ENCODE measurements at regions not wholly inside any gene's neighbourhood (a gene's known extent, or its start where the extent isn't known, plus 50 kb on each side); places are given as distances from the start of the nearest gene placed in this dataset.

DNA sequence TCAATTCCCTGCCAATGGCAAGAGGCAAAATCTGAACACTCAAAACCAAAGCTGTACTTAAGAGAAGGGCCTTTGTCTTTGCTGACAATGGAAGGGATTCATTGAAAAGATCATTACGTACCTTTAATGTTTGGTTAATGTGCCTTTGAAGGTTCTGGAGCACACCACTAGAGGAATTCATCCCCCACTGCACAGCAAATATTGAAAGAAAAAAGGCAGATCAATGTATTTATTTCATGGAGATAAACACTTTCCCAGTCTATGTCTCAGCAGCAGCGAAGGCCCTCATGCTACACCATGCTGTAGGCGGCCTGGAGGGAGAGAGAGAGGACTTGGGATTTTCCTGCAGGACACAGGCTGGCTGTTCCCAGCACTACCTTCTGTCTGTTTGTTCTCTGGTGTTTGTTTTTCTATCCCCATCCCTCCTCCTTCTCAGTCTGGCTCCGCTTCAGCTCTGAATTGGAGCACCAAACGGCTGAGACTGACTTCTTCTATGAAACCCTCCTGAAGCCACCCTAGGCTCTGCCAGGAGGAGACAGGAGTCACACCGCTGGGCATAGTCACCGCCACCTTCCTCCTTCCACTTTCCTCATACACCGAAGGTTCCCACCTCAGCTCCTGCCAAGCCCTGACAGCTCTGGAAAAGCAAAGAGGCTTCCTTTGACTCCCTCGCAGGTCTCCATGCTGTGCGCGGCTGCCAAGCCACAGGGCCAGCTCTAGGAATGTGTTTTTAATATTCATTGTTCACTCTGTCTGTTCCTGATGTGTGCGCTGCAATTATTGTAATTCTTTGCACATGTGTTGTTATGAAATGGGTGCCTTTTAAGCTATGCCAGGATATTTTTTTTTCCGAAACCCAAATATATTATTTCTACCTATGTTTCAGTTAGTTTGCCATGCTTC, 301.5 kb downstream of the FZD1 start (continued):
- TF ChIP-seq ZNF703 (CRISPR knock-in tag; IDR thresholded peaks at IDR 0.05; ENCODE audit: borderline replicate concordance) (no peak), ZNF3 (CRISPR knock-in tag; IDR thresholded peaks at IDR 0.05) (no peak), MEF2D (CRISPR knock-in tag; IDR thresholded peaks at IDR 0.05) (no peak), POLR2G (IDR thresholded peaks at IDR 0.05; ENCODE audit: low read depth, low read length) (peak; percentile 70), ZNF567 (CRISPR knock-in tag; IDR thresholded peaks at IDR 0.05; ENCODE audit: borderline replicate concordance) (no peak), SMARCC2 (IDR thresholded peaks at IDR 0.05) (no peak), TBP (CRISPR knock-in tag; IDR thresholded peaks at IDR 0.05) (no peak), HES4 (CRISPR knock-in tag; IDR thresholded peaks at IDR 0.05; ENCODE audit: borderline replicate concordance) (no peak), KDM1A (CRISPR knock-in tag; IDR thresholded peaks at IDR 0.05) (no peak), SP4 (CRISPR knock-in tag; IDR thresholded peaks at IDR 0.05) (no peak), ZNF839 (CRISPR knock-in tag; IDR thresholded peaks at IDR 0.05; ENCODE audit: borderline replicate concordance) (no peak)
- TF ChIP-seq, protein P1, sequence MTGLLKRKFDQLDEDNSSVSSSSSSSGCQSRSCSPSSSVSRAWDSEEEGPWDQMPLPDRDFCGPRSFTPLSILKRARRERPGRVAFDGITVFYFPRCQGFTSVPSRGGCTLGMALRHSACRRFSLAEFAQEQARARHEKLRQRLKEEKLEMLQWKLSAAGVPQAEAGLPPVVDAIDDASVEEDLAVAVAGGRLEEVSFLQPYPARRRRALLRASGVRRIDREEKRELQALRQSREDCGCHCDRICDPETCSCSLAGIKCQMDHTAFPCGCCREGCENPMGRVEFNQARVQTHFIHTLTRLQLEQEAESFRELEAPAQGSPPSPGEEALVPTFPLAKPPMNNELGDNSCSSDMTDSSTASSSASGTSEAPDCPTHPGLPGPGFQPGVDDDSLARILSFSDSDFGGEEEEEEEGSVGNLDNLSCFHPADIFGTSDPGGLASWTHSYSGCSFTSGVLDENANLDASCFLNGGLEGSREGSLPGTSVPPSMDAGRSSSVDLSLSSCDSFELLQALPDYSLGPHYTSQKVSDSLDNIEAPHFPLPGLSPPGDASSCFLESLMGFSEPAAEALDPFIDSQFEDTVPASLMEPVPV (CRISPR knock-in tag; IDR thresholded peaks at IDR 0.05), result no peak
- TF ChIP-seq, protein P2, sequence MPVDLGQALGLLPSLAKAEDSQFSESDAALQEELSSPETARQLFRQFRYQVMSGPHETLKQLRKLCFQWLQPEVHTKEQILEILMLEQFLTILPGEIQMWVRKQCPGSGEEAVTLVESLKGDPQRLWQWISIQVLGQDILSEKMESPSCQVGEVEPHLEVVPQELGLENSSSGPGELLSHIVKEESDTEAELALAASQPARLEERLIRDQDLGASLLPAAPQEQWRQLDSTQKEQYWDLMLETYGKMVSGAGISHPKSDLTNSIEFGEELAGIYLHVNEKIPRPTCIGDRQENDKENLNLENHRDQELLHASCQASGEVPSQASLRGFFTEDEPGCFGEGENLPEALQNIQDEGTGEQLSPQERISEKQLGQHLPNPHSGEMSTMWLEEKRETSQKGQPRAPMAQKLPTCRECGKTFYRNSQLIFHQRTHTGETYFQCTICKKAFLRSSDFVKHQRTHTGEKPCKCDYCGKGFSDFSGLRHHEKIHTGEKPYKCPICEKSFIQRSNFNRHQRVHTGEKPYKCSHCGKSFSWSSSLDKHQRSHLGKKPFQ (CRISPR knock-in tag; IDR thresholded peaks at IDR 0.05; ENCODE audit: insufficient replicate concordance), result no peak
- TF ChIP-seq, protein P3, sequence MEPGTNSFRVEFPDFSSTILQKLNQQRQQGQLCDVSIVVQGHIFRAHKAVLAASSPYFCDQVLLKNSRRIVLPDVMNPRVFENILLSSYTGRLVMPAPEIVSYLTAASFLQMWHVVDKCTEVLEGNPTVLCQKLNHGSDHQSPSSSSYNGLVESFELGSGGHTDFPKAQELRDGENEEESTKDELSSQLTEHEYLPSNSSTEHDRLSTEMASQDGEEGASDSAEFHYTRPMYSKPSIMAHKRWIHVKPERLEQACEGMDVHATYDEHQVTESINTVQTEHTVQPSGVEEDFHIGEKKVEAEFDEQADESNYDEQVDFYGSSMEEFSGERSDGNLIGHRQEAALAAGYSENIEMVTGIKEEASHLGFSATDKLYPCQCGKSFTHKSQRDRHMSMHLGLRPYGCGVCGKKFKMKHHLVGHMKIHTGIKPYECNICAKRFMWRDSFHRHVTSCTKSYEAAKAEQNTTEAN (CRISPR knock-in tag; conservative IDR thresholded peaks at IDR 0.05), result no peak
- TF ChIP-seq, protein P4, sequence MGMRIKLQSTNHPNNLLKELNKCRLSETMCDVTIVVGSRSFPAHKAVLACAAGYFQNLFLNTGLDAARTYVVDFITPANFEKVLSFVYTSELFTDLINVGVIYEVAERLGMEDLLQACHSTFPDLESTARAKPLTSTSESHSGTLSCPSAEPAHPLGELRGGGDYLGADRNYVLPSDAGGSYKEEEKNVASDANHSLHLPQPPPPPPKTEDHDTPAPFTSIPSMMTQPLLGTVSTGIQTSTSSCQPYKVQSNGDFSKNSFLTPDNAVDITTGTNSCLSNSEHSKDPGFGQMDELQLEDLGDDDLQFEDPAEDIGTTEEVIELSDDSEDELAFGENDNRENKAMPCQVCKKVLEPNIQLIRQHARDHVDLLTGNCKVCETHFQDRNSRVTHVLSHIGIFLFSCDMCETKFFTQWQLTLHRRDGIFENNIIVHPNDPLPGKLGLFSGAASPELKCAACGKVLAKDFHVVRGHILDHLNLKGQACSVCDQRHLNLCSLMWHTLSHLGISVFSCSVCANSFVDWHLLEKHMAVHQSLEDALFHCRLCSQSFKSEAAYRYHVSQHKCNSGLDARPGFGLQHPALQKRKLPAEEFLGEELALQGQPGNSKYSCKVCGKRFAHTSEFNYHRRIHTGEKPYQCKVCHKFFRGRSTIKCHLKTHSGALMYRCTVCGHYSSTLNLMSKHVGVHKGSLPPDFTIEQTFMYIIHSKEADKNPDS (CRISPR knock-in tag; IDR thresholded peaks at IDR 0.05), result no peak
- TF ChIP-seq, protein P5, sequence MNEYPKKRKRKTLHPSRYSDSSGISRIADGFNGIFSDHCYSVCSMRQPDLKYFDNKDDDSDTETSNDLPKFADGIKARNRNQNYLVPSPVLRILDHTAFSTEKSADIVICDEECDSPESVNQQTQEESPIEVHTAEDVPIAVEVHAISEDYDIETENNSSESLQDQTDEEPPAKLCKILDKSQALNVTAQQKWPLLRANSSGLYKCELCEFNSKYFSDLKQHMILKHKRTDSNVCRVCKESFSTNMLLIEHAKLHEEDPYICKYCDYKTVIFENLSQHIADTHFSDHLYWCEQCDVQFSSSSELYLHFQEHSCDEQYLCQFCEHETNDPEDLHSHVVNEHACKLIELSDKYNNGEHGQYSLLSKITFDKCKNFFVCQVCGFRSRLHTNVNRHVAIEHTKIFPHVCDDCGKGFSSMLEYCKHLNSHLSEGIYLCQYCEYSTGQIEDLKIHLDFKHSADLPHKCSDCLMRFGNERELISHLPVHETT (CRISPR knock-in tag; conservative IDR thresholded peaks at IDR 0.05), result no peak
- TF ChIP-seq, protein P6, sequence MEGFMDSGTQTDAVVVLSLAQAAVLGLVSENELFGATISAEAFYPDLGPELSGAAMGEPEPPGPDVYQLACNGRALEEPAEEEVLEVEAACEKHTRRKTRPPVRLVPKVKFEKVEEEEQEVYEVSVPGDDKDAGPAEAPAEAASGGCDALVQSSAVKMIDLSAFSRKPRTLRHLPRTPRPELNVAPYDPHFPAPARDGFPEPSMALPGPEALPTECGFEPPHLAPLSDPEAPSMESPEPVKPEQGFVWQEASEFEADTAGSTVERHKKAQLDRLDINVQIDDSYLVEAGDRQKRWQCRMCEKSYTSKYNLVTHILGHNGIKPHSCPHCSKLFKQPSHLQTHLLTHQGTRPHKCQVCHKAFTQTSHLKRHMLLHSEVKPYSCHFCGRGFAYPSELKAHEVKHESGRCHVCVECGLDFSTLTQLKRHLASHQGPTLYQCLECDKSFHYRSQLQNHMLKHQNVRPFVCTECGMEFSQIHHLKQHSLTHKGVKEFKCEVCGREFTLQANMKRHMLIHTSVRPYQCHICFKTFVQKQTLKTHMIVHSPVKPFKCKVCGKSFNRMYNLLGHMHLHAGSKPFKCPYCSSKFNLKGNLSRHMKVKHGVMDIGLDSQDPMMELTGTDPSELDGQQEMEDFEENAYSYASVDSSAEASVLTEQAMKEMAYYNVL (CRISPR knock-in tag; IDR thresholded peaks at IDR 0.05; ENCODE audit: borderline replicate concordance), result 0 out of 2 replicates have a peak, but pooled peaks have one; percentile 42

Measured in HepG2 (cell line).